Endodermal cell (in vitro differentiated cells): ENCODE measurements at regions not wholly inside any gene's neighbourhood (a gene's known extent, or its start where the extent isn't known, plus 50 kb on each side); places are given as distances from the start of the nearest gene placed in this dataset.

Source experiments
- DNase-seq: peaks from one replicate; pipeline ENCODE4 v3.0.0-alpha.2; 2017
- H3K27ac ChIP-seq: 2 replicates; pipeline ENCODE4 v1.5.1; 2013; ENCODE audit warnings: mild to moderate bottlenecking, low read depth, low read length, moderate library complexity
- H3K27me3 ChIP-seq: 2 replicates; pipeline ENCODE4 v1.6.1; 2013; ENCODE audit warnings: mild to moderate bottlenecking, low read length, moderate library complexity; ENCODE audit not compliant: insufficient read depth, control insufficient read depth, poor library complexity, severe bottlenecking
- H3K36me3 ChIP-seq: 2 replicates; pipeline ENCODE4 v1.7.0; 2013; ENCODE audit warnings: mild to moderate bottlenecking, low read length, moderate library complexity; ENCODE audit not compliant: control insufficient read depth, insufficient read depth
- H3K4me1 ChIP-seq: one replicate; pipeline ENCODE4 v1.7.0; 2013; ENCODE audit warnings: low read length; ENCODE audit not compliant: control insufficient read depth, insufficient read depth
- H3K4me3 ChIP-seq: 2 replicates; pipeline ENCODE4 v1.5.1; 2013; ENCODE audit warnings: mild to moderate bottlenecking, low read length, moderate library complexity
- H3K9ac ChIP-seq: 2 replicates; pipeline ENCODE4 v1.6.1; 2013; ENCODE audit warnings: mild to moderate bottlenecking, low read length, moderate library complexity; ENCODE audit not compliant: poor library complexity, severe bottlenecking; ENCODE audit errors: extremely low read depth
- H3K9me3 ChIP-seq: 2 replicates; pipeline ENCODE4 v1.6.1; 2013; ENCODE audit warnings: mild to moderate bottlenecking, low read length, moderate library complexity; ENCODE audit not compliant: control insufficient read depth
- H3K27ac Mint-ChIP-seq: 2 replicates; pipeline ENCODE4 v1.8.0; 2020; ENCODE audit warnings: mixed read lengths
- H3K27me3 Mint-ChIP-seq: 2 replicates; pipeline ENCODE4 v1.8.0; 2021; ENCODE audit warnings: mild to moderate bottlenecking, mixed read lengths; ENCODE audit not compliant: insufficient read depth
- H3K36me3 Mint-ChIP-seq: 2 replicates; pipeline ENCODE4 v1.8.0; 2020; ENCODE audit warnings: low read depth, mixed read lengths
- H3K4me1 Mint-ChIP-seq: 2 replicates; pipeline ENCODE4 v1.8.0; 2020; ENCODE audit warnings: mixed read lengths
- H3K4me3 Mint-ChIP-seq: 2 replicates; pipeline ENCODE4 v1.8.0; 2020; ENCODE audit warnings: mild to moderate bottlenecking, moderate library complexity, mixed read lengths
- H3K9me3 Mint-ChIP-seq: 2 replicates; pipeline ENCODE4 v1.8.0; 2020; ENCODE audit warnings: mild to moderate bottlenecking, mixed read lengths
- CTCF ChIP-seq: fragments of 200-600 bp; sonication (generic); conservative IDR thresholded peaks from 2 replicates; pipeline ENCODE4 v1.5.0; 2021; ENCODE audit warnings: antibody characterized with exemption, mild to moderate bottlenecking
- WGBS, 2 experiments: methylation state at CpG; one replicate each; pipeline versions ENCODE4 v1.1.5 to v1.1.7; 2013; ENCODE audit warnings: missing lambda C conversion rate in 2 of 2, mixed read lengths in 1 of 2; ENCODE audit not compliant: insufficient coverage in 1 of 2, insufficient read length in 1 of 2; 5-methylcytosine and 5-hydroxymethylcytosine counted together

DNA sequence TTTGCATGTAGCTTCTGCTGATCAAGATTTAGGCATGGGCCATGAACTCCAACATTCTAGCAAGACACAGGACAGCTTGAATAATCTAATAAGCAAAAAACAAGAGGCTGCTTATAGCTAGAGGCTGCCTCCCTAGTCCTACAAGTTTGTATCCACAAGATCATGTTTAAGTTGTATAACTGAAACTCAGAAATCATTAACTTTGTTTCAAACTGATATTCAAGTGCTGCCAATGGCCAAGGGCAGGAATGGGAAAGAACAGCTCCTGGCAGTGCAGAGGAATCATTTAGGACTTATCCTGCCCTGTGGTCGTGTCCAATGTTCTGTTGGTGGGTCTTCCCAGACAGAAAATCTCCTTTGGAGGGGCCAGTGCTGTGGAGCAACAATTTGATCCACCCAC, 209.6 kb upstream of the DDI1 start:
- H3K4me3 Mint-ChIP-seq: no peak overlapping the region
- H3K9ac ChIP-seq: no peak overlapping the region
- no peak for DNase-seq
- peaks cover 17% of the 10 kb centered on the region for H3K9me3 Mint-ChIP-seq
- no peak overlapping the region for H3K27ac ChIP-seq
- H3K4me3 ChIP-seq: no peak overlapping the region
- H3K9me3 ChIP-seq: peaks cover 11% of the 10 kb centered on the region
- H3K36me3 ChIP-seq: no peaks in the 10 kb centered on the region
- H3K36me3 Mint-ChIP-seq: no peaks in the 10 kb centered on the region
- no peaks in the 10 kb centered on the region for H3K27me3 Mint-ChIP-seq
- no peaks in the 10 kb centered on the region for H3K4me1 Mint-ChIP-seq
- H3K4me1 ChIP-seq: no peaks in the 10 kb centered on the region
- H3K27me3 ChIP-seq: no peaks in the 10 kb centered on the region
- H3K27ac Mint-ChIP-seq: no peak overlapping the region
- 90 to 100% methylated on average over 1 of the region's 1 CpG for WGBS, 2 experiments
- TF ChIP-seq CTCF: no peak

DNA sequence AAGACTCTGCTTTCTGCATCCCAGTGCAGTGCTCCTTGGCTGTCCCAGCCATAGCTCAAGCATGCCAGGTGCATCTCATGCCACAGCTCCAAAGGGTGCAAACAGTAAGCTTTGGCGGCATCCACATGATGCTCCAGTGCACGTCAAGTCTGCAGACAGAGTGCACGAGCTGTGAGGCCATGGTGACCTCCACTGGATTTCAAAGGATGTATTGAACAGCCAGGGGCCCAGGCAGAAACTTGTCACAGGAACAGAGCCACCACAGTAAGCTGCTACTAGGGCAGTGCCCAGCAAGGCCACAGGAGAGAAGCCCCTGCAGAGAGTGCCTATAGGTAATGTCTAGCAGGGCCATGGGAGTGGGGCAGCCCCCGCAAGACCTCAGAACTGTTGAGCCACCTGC, 206.8 kb upstream of the DDI1 start:
- TF ChIP-seq CTCF: no peak
- Mint-ChIP-seq H3K4me1 (no peaks in the 10 kb centered on the region), H3K36me3 (no peaks in the 10 kb centered on the region), H3K4me3 (no peak overlapping the region), H3K27me3 (no peaks in the 10 kb centered on the region), H3K27ac (no peak overlapping the region), H3K9me3 (peaks cover 27% of the 10 kb centered on the region)
- no peak for DNase-seq
- Histone ChIP-seq H3K27me3 (no peaks in the 10 kb centered on the region), H3K27ac (no peak overlapping the region), H3K9ac (no peak overlapping the region), H3K36me3 (no peaks in the 10 kb centered on the region), H3K4me1 (no peaks in the 10 kb centered on the region), H3K4me3 (no peak overlapping the region), H3K9me3 (peaks cover 26% of the 10 kb centered on the region)
- 91 to 100% methylated on average over 3 to 4 of the region's 4 CpGs for WGBS, 2 experiments

DNA sequence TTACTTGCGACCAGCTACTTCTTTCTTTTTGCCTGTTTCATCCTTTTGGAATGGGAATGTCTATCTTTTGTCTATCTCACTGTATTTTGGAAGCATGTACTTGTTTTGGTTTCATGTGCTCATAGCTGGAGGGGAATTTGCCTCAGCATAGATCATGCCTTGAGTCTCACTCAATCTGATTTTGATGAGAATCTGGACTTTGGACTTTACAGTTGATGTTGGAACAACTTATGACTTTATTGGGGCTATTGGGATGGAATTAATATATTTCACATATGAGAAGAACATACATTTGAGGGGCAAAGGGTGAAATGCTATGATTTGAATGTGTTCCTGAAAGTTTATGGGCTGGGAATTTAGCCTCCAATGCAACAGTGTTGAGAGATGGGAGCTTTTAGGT, 206.2 kb upstream of the DDI1 start:
- H3K4me1 ChIP-seq: no peaks in the 10 kb centered on the region
- H3K27me3 ChIP-seq: no peaks in the 10 kb centered on the region
- H3K27ac ChIP-seq: no peak overlapping the region
- TF ChIP-seq CTCF: no peak
- H3K9me3 ChIP-seq: peaks cover 26% of the 10 kb centered on the region
- no peak overlapping the region for H3K27ac Mint-ChIP-seq
- no peaks in the 10 kb centered on the region for H3K36me3 Mint-ChIP-seq
- WGBS, 2 experiments: 80 to 81% methylated on average over 1 of the region's 1 CpG
- no peak overlapping the region for H3K4me3 Mint-ChIP-seq
- H3K9ac ChIP-seq: no peak overlapping the region
- peaks cover 27% of the 10 kb centered on the region for H3K9me3 Mint-ChIP-seq
- no peaks in the 10 kb centered on the region for H3K27me3 Mint-ChIP-seq
- DNase-seq: no peak
- H3K36me3 ChIP-seq: no peaks in the 10 kb centered on the region
- H3K4me1 Mint-ChIP-seq: no peaks in the 10 kb centered on the region
- H3K4me3 ChIP-seq: no peak overlapping the region
